OCI-LY1 (cell line): ENCODE measurements at regions not wholly inside any gene's neighbourhood (a gene's known extent, or its start where the extent isn't known, plus 50 kb on each side); places are given as distances from the start of the nearest gene placed in this dataset.

Source experiments
- CTCF ChIP-seq: fragments of 200-600 bp; sonication (generic), shearing (Covaris generic); IDR thresholded peaks from 2 replicates; pipeline ENCODE4 v1.5.1; 2017; ENCODE audit warnings: mild to moderate bottlenecking, antibody characterized with exemption, low read length, moderate library complexity, mixed read lengths
- EZH2 ChIP-seq: fragments of 200-600 bp; sonication (generic), shearing (Covaris generic); IDR thresholded peaks from 2 replicates; pipeline ENCODE4 v1.8.0; 2017; ENCODE audit warnings: borderline replicate concordance, mixed run types, mild to moderate bottlenecking, antibody characterized with exemption, low read length, moderate library complexity, mixed read lengths

- no peak for TF ChIP-seq CTCF
- no peak for TF ChIP-seq EZH2
These were observed 129.2 kb upstream of the TSC22D2 start for GRCh38 chr3:150278843-150279381.
